Fibroblast of the aortic adventitia (primary cell): ENCODE measurements at regions not wholly inside any gene's neighbourhood (a gene's known extent, or its start where the extent isn't known, plus 50 kb on each side); places are given as distances from the start of the nearest gene placed in this dataset.

Source experiments
- DNase-seq: peaks from one replicate; pipeline ENCODE4 v3.0.0-alpha.2; 2010; ENCODE audit warnings: low read depth
- H3K4me3 ChIP-seq: 2 replicates; pipeline ENCODE4 v1.5.1; 2011; ENCODE audit warnings: low read depth, mild to moderate bottlenecking, control low read depth, low read length, moderate library complexity
- TF ChIP-seq, protein P1 (sequence below): IDR thresholded peaks from 2 replicates; pipeline ENCODE4 v1.5.1; 2011; ENCODE audit warnings: mild to moderate bottlenecking, low read length, control low read depth, inconsistent platforms; ENCODE audit not compliant: insufficient read depth

DNA sequence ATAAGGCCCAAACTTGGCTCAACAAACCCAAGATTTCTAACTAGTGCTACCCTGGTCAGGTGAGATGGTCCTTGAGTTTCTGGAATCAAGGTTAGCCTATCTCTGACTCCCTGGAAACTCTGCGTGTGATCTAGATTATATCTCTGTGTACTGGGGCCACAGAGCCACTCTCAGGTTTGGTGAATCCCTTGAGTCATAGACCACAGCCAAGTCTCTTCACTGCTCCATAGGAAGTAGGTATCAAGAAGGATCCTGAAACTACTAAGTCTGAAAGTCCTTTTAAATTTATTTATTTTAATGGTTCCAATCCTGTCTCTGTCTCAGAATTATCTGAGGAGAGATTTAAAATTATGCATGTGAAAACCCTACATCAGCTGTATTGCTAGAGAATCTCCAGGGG, 99.1 kb downstream of the TUSC7 start:
- TF ChIP-seq, protein P1, sequence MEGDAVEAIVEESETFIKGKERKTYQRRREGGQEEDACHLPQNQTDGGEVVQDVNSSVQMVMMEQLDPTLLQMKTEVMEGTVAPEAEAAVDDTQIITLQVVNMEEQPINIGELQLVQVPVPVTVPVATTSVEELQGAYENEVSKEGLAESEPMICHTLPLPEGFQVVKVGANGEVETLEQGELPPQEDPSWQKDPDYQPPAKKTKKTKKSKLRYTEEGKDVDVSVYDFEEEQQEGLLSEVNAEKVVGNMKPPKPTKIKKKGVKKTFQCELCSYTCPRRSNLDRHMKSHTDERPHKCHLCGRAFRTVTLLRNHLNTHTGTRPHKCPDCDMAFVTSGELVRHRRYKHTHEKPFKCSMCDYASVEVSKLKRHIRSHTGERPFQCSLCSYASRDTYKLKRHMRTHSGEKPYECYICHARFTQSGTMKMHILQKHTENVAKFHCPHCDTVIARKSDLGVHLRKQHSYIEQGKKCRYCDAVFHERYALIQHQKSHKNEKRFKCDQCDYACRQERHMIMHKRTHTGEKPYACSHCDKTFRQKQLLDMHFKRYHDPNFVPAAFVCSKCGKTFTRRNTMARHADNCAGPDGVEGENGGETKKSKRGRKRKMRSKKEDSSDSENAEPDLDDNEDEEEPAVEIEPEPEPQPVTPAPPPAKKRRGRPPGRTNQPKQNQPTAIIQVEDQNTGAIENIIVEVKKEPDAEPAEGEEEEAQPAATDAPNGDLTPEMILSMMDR: no peak
- DNase-seq: no peak
- no peak overlapping the region for H3K4me3 ChIP-seq

DNA sequence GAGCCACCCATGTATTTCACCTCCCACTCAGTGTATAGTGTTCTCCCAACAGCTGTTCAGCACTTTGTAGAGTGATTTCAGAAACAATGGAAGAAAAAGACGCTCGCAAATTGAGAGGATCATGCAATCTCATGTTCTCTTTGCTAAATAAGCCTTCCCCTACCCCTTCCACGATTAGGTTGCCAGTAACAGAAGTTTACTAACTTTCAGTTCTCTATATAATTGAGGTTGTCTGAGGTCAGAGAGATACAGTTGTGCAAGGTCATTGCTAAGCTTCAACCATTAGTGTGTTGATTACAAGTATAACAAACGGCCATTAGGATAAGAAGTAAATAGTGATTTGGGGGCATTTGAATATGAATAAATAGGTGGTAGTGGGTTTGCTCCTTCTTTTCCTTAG, 99.6 kb downstream of the TUSC7 start:
- TF ChIP-seq, protein P1: no peak

DNA sequence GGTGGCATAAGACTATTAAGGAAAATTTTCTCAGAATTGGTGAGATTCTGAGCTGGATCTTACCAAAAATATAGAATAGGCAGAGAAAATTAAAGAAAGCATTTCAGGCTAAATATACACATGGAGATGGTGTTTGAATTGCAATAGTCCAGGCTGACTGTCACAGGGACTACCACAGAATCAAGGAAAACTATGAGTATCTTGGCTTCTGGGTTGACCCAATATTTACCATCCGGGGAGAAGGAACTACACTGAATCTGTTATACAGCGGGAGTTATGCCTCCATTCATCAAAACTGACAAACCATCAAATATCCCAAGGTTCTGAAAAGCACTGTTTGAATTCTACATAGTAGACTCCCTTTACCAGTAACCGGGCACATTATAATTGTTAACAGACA, 102.2 kb downstream of the TUSC7 start:
- TF ChIP-seq, protein P1: no peak
- DNase-seq: no peak
- H3K4me3 ChIP-seq: no peak overlapping the region

More for the DNA sequence above, 99.6 kb downstream of the TUSC7 start:
- H3K4me3 ChIP-seq: no peak overlapping the region
- no peak for DNase-seq

DNA sequence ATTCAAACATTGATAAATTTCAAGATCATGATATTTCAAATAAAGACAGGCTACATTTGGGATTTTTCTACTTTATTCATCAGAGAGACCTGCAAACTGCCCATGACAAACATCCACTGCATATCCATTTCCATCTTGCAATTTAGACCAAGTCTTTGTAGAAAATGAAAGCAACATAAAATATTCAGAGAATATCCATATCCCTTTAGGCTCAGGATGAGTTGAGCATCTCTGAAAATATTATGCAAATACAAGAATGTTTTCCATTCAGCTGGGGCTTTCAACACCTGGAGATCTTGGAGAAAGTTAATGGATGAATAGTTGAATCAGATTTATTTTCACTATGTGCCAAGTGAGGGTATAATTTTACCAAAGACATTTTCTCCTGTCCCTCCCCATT, 103.4 kb downstream of the TUSC7 start:
- no peak for DNase-seq
- no peak overlapping the region for H3K4me3 ChIP-seq
- TF ChIP-seq, protein P1: no peak

DNA sequence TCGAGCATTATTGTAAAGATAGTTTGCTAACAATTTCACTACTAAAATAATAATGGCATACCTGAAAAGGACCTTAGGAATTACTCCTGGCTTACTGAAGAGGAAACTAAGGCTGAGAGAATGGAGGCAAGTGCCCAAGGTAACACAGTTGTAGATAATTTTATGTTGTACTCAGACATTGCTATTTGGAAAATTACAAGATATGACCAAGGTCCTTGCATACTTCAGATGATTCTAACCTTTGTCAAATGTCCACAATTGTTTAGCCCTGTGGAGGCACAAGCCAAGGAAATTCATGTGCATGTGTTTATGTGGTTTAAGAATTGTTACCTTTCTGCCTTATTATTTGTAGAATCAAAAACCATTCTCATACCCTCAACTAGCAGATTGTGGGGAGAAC, 105.7 kb downstream of the TUSC7 start:
- no peak for DNase-seq
- no peak overlapping the region for H3K4me3 ChIP-seq
- TF ChIP-seq, protein P1: no peak

DNA sequence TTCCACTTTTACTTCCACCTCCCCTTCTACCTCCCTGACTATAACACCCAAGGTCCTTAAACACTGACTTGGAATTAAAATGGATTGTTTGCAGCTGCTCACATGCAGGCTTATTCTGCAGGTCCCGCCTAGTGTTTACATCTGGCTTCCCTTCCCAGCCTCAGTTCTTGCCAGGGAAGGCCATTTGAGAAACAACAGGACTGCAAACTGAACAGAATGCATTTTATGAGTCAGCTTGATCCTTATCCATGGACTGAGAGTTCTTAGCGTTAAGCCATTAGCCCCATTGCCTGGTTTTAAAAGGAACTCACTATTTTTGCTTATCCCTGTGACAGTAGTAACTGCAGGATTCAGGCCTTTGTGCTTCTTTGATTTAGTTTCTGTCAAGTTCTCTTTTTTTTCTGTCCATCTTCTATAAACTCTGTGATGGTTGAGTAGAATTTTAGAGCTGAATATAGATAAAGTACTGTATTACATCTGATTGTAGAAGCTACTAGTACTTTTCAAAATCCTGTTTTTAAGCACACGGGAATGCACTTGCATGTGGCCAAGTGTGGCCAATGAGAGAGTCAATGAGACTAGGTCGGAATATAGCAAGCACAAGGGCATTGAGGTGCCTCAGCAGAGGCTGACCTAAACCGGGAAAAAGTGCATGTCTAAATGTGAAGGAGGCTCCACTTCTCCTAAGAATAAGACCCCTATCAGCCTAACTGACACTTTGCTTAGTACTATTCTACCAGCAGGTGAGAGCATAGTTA, 106.4 kb downstream of the TUSC7 start:
- DNase-seq: peak; percentile 36
- TF ChIP-seq, protein P1: no peak
- no peak overlapping the region for H3K4me3 ChIP-seq

DNA sequence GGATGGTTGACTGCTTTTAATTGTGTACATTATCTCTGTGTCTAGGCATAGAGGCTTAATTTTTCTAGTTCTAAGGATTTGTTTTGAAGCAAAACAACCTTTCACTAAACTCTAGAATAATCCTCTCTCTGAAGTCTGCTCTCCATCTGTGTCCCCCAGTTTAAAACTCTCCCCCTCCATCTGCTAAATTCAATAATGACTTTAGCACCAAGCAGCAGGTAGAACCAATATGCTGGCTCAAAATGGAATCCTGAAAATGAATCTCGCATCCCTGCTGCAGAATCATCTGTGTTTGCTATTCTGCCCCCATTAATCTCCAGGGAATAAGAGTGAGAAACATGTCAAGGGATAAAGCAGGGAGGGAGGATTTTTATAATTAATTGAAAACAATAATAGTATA, 111.8 kb downstream of the TUSC7 start:
- no peak overlapping the region for H3K4me3 ChIP-seq
- DNase-seq: no peak
- TF ChIP-seq, protein P1: no peak
